ENCODE measurements at regions not wholly inside any gene's neighbourhood (a gene's known extent, or its start where the extent isn't known, plus 50 kb on each side); places are given as distances from the start of the nearest gene placed in this dataset.

DNA sequence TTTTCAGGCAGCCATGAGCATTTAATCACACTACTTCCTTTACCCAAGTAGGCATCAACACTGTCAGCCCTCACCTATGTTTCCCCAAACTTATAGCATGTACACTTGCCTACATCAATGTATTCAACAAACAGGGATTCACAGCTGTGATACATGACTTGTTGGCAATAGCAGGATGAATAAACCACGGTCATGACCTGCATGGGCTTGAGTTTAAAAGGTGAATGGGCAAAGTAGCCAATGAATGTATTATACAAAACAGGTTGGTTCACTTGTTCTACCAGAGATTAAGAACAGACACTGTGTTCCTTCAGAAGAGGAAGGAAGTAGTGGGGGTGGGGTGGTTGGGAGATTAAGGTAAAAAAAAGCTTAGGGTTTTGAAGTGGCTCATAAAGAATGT is 861.9 kb upstream of the SEMA6D start:
- Histone ChIP-seq H3K9me3 (no peaks in the 10 kb centered on the region), H3K27me3 (no peaks in the 10 kb centered on the region), H3K27ac (no peak overlapping the region), H3K36me3 (no peaks in the 10 kb centered on the region), H3K4me1 (no peaks in the 10 kb centered on the region), H3K4me3 (no peak overlapping the region)
- intact Hi-C loops (cut with DNase I): no loop called here
- 33 to 50% methylated on average over 1 of the region's 1 CpG for WGBS, 2 donors
- no peak for DNase-seq
- TF ChIP-seq, protein P1, sequence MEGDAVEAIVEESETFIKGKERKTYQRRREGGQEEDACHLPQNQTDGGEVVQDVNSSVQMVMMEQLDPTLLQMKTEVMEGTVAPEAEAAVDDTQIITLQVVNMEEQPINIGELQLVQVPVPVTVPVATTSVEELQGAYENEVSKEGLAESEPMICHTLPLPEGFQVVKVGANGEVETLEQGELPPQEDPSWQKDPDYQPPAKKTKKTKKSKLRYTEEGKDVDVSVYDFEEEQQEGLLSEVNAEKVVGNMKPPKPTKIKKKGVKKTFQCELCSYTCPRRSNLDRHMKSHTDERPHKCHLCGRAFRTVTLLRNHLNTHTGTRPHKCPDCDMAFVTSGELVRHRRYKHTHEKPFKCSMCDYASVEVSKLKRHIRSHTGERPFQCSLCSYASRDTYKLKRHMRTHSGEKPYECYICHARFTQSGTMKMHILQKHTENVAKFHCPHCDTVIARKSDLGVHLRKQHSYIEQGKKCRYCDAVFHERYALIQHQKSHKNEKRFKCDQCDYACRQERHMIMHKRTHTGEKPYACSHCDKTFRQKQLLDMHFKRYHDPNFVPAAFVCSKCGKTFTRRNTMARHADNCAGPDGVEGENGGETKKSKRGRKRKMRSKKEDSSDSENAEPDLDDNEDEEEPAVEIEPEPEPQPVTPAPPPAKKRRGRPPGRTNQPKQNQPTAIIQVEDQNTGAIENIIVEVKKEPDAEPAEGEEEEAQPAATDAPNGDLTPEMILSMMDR (IDR thresholded peaks at IDR 0.05): no peak
- TF ChIP-seq POLR2A (IDR thresholded peaks at IDR 0.05): no peak

DNA sequence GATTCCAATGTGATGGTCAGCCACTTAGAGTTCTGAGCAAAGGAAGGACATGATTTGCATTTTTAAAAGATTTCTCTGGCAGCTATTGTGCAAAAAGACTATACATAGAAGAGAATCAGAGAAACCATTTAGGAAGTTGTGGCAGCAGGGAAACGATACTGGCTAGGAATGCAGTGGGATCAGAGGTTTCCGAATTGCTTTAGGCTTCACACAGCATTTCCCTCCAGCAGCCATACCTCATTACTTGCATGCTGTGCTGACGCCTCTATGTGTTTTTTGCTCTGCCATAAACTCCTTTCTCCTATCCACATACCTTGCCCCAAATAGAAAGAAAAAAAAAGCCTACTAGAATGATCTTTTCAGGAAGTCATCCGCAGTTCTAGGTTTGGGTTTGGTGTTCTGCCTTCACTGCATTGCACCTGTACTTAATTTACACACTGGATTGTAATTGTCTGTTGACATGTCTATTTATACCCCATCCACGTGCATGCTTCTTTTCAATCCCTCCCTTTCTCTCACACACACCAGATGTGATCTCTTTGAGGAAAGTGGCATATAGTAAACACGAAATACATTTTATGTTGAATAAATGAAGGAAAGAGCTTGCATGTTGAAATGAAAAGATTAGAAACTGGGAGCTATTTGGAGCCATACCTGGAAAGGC is 860.3 kb upstream of the SEMA6D start:
- no peak overlapping the region for H3K27ac ChIP-seq
- DNase-seq: no peak
- H3K36me3 ChIP-seq: no peaks in the 10 kb centered on the region
- TF ChIP-seq, protein P1 (IDR thresholded peaks at IDR 0.05): no peak
- no peak for TF ChIP-seq POLR2A (IDR thresholded peaks at IDR 0.05)
- H3K4me1 ChIP-seq: no peaks in the 10 kb centered on the region
- 46 to 60% methylated on average over 6 of the region's 6 CpGs for WGBS, 2 donors
- intact Hi-C loops (cut with DNase I): no loop called here
- H3K27me3 ChIP-seq: no peaks in the 10 kb centered on the region
- no peak overlapping the region for H3K4me3 ChIP-seq
- H3K9me3 ChIP-seq: no peaks in the 10 kb centered on the region

DNA sequence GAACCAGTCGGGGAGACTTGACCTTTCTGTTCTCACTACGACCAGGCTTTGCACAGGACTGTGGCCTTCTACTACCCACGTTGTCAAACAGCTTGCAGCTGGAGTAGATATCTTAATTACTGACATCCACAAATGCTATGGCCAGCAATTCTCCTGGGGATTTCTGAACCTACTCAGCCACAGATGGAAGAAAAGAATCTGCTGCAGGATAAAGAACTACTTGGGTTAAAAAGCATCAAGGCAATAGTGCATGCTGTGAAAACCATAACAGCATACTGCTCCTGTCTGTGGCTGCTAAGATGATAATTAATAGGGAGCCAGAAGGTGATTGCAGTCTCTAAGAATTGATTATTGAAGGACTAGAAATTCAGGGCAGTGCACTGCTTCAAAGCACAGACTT is 859.2 kb upstream of the SEMA6D start:
- TF ChIP-seq POLR2A (IDR thresholded peaks at IDR 0.05): no peak
- TF ChIP-seq, protein P1 (IDR thresholded peaks at IDR 0.05): no peak
- H3K4me1 ChIP-seq: no peaks in the 10 kb centered on the region
- intact Hi-C loops (cut with DNase I): no loop called here
- H3K27ac ChIP-seq: no peak overlapping the region
- no peaks in the 10 kb centered on the region for H3K27me3 ChIP-seq
- 27 to 48% methylated on average over 3 of the region's 3 CpGs for WGBS, 2 donors
- DNase-seq: no peak
- H3K4me3 ChIP-seq: no peak overlapping the region
- no peaks in the 10 kb centered on the region for H3K9me3 ChIP-seq
- no peaks in the 10 kb centered on the region for H3K36me3 ChIP-seq

DNA sequence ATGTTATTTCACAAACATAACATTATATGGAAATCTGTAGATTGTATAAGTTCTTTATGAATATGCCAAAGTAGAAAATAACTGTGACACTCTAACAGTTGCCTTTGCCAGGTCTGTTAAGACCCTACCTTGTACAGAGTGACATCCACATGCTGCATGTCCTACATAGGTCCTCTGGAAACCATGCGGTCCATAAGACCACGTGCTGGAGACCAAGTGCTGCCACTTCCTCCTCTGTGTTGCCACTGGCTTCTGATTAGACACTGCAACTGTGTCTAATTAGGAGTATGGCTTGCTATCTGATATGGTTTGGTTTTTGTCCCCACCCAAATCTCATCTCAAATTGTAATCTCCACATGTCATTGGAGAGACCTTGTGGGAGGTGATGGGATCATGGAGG is 855.5 kb upstream of the SEMA6D start:
- H3K4me1 ChIP-seq: no peaks in the 10 kb centered on the region
- intact Hi-C loops (cut with DNase I): no loop called here
- no peak for DNase-seq
- H3K9me3 ChIP-seq: no peaks in the 10 kb centered on the region
- WGBS, 2 donors: 77 to 78% methylated on average over 2 of the region's 2 CpGs
- H3K27me3 ChIP-seq: no peaks in the 10 kb centered on the region
- no peak for TF ChIP-seq POLR2A (IDR thresholded peaks at IDR 0.05)
- TF ChIP-seq, protein P1 (IDR thresholded peaks at IDR 0.05): no peak
- no peak overlapping the region for H3K4me3 ChIP-seq
- no peaks in the 10 kb centered on the region for H3K36me3 ChIP-seq
- no peak overlapping the region for H3K27ac ChIP-seq

DNA sequence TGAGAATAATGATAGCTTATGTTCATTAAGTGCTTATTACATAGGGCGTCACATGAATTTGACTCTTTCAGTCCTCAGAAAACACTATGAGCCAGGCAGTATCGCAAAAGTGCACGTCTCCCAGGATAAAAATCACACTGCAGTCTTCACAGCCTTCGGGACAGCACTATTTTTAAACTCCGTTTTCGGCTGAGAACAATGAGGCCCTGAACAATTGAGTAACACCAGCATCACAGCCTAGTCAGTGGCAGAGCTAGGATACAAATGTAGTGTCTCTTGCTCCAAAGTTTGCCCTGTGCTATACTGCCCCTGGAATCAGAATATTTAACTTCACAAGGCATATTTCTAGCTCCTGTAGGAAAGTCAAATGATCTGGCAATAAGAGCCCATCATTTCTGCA is 852.1 kb upstream of the SEMA6D start:
- intact Hi-C loops (cut with DNase I): no loop called here
- Histone ChIP-seq H3K27me3 (no peaks in the 10 kb centered on the region), H3K27ac (no peak overlapping the region), H3K9me3 (no peaks in the 10 kb centered on the region), H3K4me3 (no peak overlapping the region), H3K36me3 (no peaks in the 10 kb centered on the region), H3K4me1 (no peaks in the 10 kb centered on the region)
- TF ChIP-seq, protein P1 (IDR thresholded peaks at IDR 0.05): no peak
- no peak for TF ChIP-seq POLR2A (IDR thresholded peaks at IDR 0.05)
- WGBS, 2 donors: 64 to 76% methylated on average over 6 of the region's 6 CpGs
- DNase-seq: no peak

All from esophagus squamous epithelium (tissue), 5 donors.